Heart right ventricle (tissue), 16 donors: ENCODE measurements at regions not wholly inside any gene's neighbourhood (a gene's known extent, or its start where the extent isn't known, plus 50 kb on each side); places are given as distances from the start of the nearest gene placed in this dataset.

ENCODE experiments used
- ATAC-seq, 8 donors: fragments of 200-7000 bp; cut with Tn5 transposase; one replicate each; pipeline ENCODE4 v1.9.1; 2020; ENCODE audit warnings: mild to moderate bottlenecking in 8 of 8, moderate library complexity in 8 of 8, moderate number of reproducible peaks in 1 of 8
- DNase-seq, 2 donors: peaks; one replicate each; pipeline ENCODE4 v3.0.0-alpha.2; 2020
- H3K27ac ChIP-seq, 10 donors: fragments of 200-600 bp; sonication (generic) in 2 of 10; one replicate each; pipeline versions ENCODE4 v1.5.0 to v1.8.0; 2020 to 2022; ENCODE audit warnings: mild to moderate bottlenecking in 3 of 10
- H3K27me3 ChIP-seq, 7 donors: fragments of 200-600 bp; one replicate each; pipeline ENCODE4 v1.8.0; 2021 to 2022; ENCODE audit warnings: mild to moderate bottlenecking in 2 of 7
- H3K36me3 ChIP-seq, 9 donors: fragments of 200-600 bp; sonication (generic) in 1 of 9; one replicate each; pipeline versions ENCODE4 v1.5.0 to v1.8.0; 2020 to 2022; ENCODE audit warnings: mild to moderate bottlenecking in 2 of 9
- H3K4me1 ChIP-seq, 9 donors: fragments of 200-600 bp; sonication (generic) in 1 of 9; one replicate each; pipeline versions ENCODE4 v1.5.0 to v1.8.0; 2020 to 2022; ENCODE audit warnings: mild to moderate bottlenecking in 4 of 9
- H3K4me3 ChIP-seq, 10 donors: fragments of 200-600 bp; sonication (generic) in 2 of 10; one replicate each; pipeline versions ENCODE4 v1.5.0 to v1.8.0; 2020 to 2022; ENCODE audit warnings: mild to moderate bottlenecking in 7 of 10, moderate library complexity in 2 of 10
- H3K9me3 ChIP-seq, 11 donors: fragments of 200-600 bp in 10 of 11; sonication (generic) in 2 of 11; one replicate each; pipeline versions ENCODE4 v1.5.0 to v1.8.0; 2013 to 2022; ENCODE audit warnings: mild to moderate bottlenecking in 2 of 11, control low read depth in 1 of 11, moderate library complexity in 1 of 11
- WGBS, 2 donors: extraction: QIAGEN DNeasy Blood & Tissue Kit; methylation state at CpG; one replicate each; pipeline ENCODE4 v1.1.7; 2013; ENCODE audit warnings: inconsistent platforms in 1 of 2; 5-methylcytosine and 5-hydroxymethylcytosine counted together
- intact Hi-C, 10 donors: fragments of 100-400 bp; cut with DNase I; formaldehyde crosslinking; loops; one replicate each; pipeline versions ENCODE4 v1.11.1 to v1.14.2; 2022
- TF ChIP-seq, protein P1 (sequence below), 9 donors: fragments of 200-600 bp; sonication (generic) in 2 of 9; IDR thresholded peaks; one replicate each; pipeline versions ENCODE4 v1.5.0 to v1.8.0; 2021 to 2022; ENCODE audit warnings: antibody characterized with exemption in 9 of 9, mild to moderate bottlenecking in 5 of 9, moderate library complexity in 1 of 9
- donor health status: Arrhythmogenic right ventricular cardiomyopathy.
- donor health status: ischemic (EF 13 %, LVEDD 7.1; RV severe dilation, severe dysfunction).
- donor health status: healthy with polysubstance abuse.
- donor health status: DM: no; HTN: yes; CAD: no.
- donor health status: DM: no; HTN: no; CAD: no.
- donor health status: ischemic (EF 25% LVEDD 6.9; RV normal size, moderate dysfunction).
- donor health status: ischemic (EF 25% LVEDD 5.7; RV mildly dilated, moderate dysfunction).
- donor health status: healthy.
- donor health status: DM: yes; HTN: yes; CAD: no.
- donor health status: Ischemic cardiomyopathy.
- donor health status: ischemic (EF 35%, LVEDD 5.7; RV mildly dilated, moderate dysfunction).
- donor health status: nonischemic (EF 11% LVEDD 7.7; RV severe dilation, severe dysfunction).
- donor health status: DM: yes; HTN: yes; CAD: no.
- donor health status: PGD.
- donor health status: ischemic (EF 29% LVEDD 5.4; RV normal size, mild dysfunction).
- donor health status: nonischemic (EF 23%, LVEDD 6.1; RV moderate dilation, normal function).

DNA sequence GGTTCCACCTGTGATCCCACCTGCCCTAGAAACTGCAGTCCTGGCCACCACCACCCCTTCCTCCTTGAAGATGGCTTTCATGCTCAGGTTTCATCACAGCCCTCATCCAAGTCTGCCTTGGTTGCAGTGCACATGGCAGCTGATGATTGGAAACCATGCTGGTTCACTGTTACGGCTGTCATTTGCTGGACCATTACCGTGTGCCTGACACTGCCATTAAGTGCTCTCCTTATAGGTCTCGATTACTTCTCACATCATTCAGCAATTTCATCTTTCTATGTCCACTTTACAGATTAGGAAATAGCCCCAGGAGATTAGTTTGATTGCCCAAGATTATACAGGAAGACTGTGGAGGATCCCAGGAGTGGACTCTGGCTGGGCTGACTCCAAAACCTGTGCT is 123.9 kb downstream of the ICE1 start:
- H3K9me3 ChIP-seq = peaks cover 0 to 3% (median 0%) of the 10 kb centered on the region in 11 donors
- ATAC-seq (no peak), DNase-seq (no peak)
- intact Hi-C loops = no loop called here
- peaks cover 0 to 4% (median 0%) of the 10 kb centered on the region in 7 donors for H3K27me3 ChIP-seq
- H3K27ac ChIP-seq = no peak overlapping the region
- H3K36me3 ChIP-seq = no peaks in the 10 kb centered on the region
- peaks cover 0 to 4% (median 0%) of the 10 kb centered on the region in 9 donors for H3K4me1 ChIP-seq
- 83% methylated on average over 3 of the region's 3 CpGs for WGBS, 2 donors
- no peak overlapping the region for H3K4me3 ChIP-seq
- TF ChIP-seq, protein P1, sequence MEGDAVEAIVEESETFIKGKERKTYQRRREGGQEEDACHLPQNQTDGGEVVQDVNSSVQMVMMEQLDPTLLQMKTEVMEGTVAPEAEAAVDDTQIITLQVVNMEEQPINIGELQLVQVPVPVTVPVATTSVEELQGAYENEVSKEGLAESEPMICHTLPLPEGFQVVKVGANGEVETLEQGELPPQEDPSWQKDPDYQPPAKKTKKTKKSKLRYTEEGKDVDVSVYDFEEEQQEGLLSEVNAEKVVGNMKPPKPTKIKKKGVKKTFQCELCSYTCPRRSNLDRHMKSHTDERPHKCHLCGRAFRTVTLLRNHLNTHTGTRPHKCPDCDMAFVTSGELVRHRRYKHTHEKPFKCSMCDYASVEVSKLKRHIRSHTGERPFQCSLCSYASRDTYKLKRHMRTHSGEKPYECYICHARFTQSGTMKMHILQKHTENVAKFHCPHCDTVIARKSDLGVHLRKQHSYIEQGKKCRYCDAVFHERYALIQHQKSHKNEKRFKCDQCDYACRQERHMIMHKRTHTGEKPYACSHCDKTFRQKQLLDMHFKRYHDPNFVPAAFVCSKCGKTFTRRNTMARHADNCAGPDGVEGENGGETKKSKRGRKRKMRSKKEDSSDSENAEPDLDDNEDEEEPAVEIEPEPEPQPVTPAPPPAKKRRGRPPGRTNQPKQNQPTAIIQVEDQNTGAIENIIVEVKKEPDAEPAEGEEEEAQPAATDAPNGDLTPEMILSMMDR (IDR thresholded peaks at IDR 0.05) = no peak

DNA sequence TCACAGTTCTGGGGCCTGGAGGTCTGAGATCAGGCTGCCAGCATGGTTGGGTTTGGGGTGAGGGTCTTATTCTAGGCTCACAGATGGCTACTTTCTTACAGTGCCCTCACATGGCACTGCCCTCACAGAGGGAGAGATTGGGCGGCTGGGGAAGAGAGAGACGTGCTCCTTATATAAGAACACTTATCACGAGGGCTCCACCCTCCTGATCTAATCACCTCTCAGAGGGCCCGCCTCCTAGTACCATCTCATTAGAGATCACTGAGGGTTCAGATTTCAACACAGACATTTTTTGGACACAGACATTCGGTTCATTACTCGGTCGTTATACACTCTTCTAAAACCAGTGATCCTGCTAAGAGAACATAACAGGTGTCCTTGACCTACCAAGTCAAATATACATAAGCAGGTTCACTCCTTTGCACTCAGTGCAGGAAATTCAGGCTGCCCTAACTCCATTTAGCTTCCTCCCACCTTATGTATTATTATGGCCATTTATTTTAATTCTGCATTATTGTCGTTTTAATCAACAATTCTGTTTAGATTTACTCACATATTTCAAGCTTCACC is 121.7 kb downstream of the ICE1 start:
- Histone ChIP-seq H3K36me3 (no peaks in the 10 kb centered on the region), H3K4me1 (peaks cover 0 to 4% (median 0%) of the 10 kb centered on the region in 9 donors), H3K27me3 (peaks cover 0 to 4% (median 0%) of the 10 kb centered on the region in 7 donors), H3K27ac (no peak overlapping the region), H3K9me3 (peaks cover 0 to 3% (median 0%) of the 10 kb centered on the region in 11 donors), H3K4me3 (no peak overlapping the region)
- WGBS, 2 donors = 82 to 83% methylated on average over 8 of the region's 8 CpGs
- TF ChIP-seq, protein P1 (IDR thresholded peaks at IDR 0.05) = no peak
- ATAC-seq (no peak), DNase-seq (no peak)
- intact Hi-C loops = no loop called here

DNA sequence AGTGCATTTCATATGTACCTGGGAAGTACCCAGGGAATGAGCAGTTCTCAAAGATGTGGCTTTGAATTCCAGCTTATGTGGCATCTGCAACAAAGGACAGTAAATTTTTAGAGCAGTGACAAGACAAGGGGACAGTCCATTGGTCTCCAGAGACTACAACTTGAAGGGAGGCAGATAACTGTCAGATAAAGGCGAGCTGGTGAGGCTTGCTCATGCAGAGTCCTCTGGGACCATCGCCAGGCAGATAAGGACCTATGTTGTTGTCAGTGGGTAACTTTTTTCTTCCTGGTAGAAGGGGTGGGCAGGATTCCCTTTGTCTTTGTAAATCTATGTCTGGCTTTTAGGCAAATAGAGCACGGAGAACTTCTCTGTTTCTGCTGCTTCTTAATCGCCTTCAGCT is 120.2 kb downstream of the ICE1 start:
- peaks cover 0 to 4% (median 0%) of the 10 kb centered on the region in 7 donors for H3K27me3 ChIP-seq
- H3K27ac ChIP-seq = no peak overlapping the region

DNA sequence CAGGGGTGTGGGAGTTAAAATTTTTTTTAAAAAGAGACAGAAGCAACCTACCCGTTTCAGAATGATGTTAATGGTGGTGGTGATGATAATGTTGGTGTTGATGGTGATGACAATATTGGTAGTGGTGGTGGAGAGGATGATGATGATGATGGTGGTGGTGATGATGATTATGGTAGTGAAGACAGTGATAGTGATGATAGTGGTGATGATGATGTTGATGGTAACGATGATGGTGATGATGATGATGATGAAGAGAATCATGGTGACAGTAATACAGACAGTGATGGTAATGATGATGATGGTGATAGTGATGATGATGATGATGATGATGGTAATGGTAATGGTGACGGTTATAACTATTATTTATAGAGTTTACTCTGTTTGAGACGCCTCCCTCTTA is 117.6 kb downstream of the ICE1 start:
- no peak overlapping the region for H3K4me3 ChIP-seq
- DNase-seq = no peak
- no peaks in the 10 kb centered on the region for H3K36me3 ChIP-seq
- no peak overlapping the region for H3K27ac ChIP-seq
- peaks cover 0 to 2% (median 0%) of the 10 kb centered on the region in 7 donors for H3K27me3 ChIP-seq
- TF ChIP-seq, protein P1 (IDR thresholded peaks at IDR 0.05) = no peak
- intact Hi-C loops = no loop called here
- ATAC-seq = no peak
- no peaks in the 10 kb centered on the region for H3K9me3 ChIP-seq
- peaks cover 0 to 4% (median 0%) of the 10 kb centered on the region in 9 donors for H3K4me1 ChIP-seq
- WGBS, 2 donors = 66% methylated on average over 4 of the region's 4 CpGs

More for the DNA sequence above, 120.2 kb downstream of the ICE1 start:
- no peak for ATAC-seq
- intact Hi-C loops = no loop called here
- WGBS, 2 donors = 46 to 54% methylated on average over 4 of the region's 4 CpGs
- H3K4me3 ChIP-seq = no peak overlapping the region
- no peak for DNase-seq
- TF ChIP-seq, protein P1 (IDR thresholded peaks at IDR 0.05) = no peak
- no peaks in the 10 kb centered on the region for H3K9me3 ChIP-seq
- no peaks in the 10 kb centered on the region for H3K36me3 ChIP-seq
- H3K4me1 ChIP-seq = peaks cover 0 to 4% (median 0%) of the 10 kb centered on the region in 9 donors
